ENCODE measurements at regions not wholly inside any gene's neighbourhood (a gene's known extent, or its start where the extent isn't known, plus 50 kb on each side); places are given as distances from the start of the nearest gene placed in this dataset.

- no peak for TF ChIP-seq CTCF (IDR thresholded peaks at IDR 0.05; ENCODE audit: insufficient read depth, low read length, poor library complexity, severe bottlenecking)
- peak; percentile 88 for DNase-seq (ENCODE audit: low read depth)
- no peak overlapping the region for H3K4me3 ChIP-seq (ENCODE audit: low read depth, low read length)
Measured at GRCh38 chr2:12534646-12535263, 182.0 kb upstream of the TRIB2 start.

GRCh38 chr2:12536976-12537375 lies 179.8 kb upstream of the TRIB2 start:
- TF ChIP-seq CTCF (IDR thresholded peaks at IDR 0.05; ENCODE audit: insufficient read depth, low read length, poor library complexity, severe bottlenecking), result no peak
- no peaks in the 10 kb centered on the region for H3K36me3 ChIP-seq (ENCODE audit: control insufficient read depth, insufficient read depth, low read length)

More at GRCh38 chr2:12534646-12535263, 182.0 kb upstream of the TRIB2 start:
- Histone ChIP-seq H3K27me3 (ENCODE audit: control insufficient read depth, insufficient read depth, low read length) (peaks cover 2% of the 10 kb centered on the region), H3K36me3 (ENCODE audit: control insufficient read depth, insufficient read depth, low read length) (no peaks in the 10 kb centered on the region)

GRCh38 chr2:12538138-12538694 lies 178.5 kb upstream of the TRIB2 start:
- no peak for TF ChIP-seq CTCF (IDR thresholded peaks at IDR 0.05; ENCODE audit: insufficient read depth, low read length, poor library complexity, severe bottlenecking)
- H3K4me3 ChIP-seq (ENCODE audit: low read depth, low read length), result no peak overlapping the region
- DNase-seq (ENCODE audit: low read depth), result no peak
- no peaks in the 10 kb centered on the region for H3K36me3 ChIP-seq (ENCODE audit: control insufficient read depth, insufficient read depth, low read length)
- peaks cover 2% of the 10 kb centered on the region for H3K27me3 ChIP-seq (ENCODE audit: control insufficient read depth, insufficient read depth, low read length)

More at GRCh38 chr2:12536976-12537375, 179.8 kb upstream of the TRIB2 start:
- H3K4me3 ChIP-seq (ENCODE audit: low read depth, low read length), result no peak overlapping the region
- no peak for DNase-seq (ENCODE audit: low read depth)
- peaks cover 2% of the 10 kb centered on the region for H3K27me3 ChIP-seq (ENCODE audit: control insufficient read depth, insufficient read depth, low read length)

GRCh38 chr2:12539336-12539735 lies 177.4 kb upstream of the TRIB2 start:
- Histone ChIP-seq H3K27me3 (ENCODE audit: control insufficient read depth, insufficient read depth, low read length) (peaks cover 2% of the 10 kb centered on the region), H3K4me3 (ENCODE audit: low read depth, low read length) (no peak overlapping the region), H3K36me3 (ENCODE audit: control insufficient read depth, insufficient read depth, low read length) (no peaks in the 10 kb centered on the region)
- no peak for DNase-seq (ENCODE audit: low read depth)
- no peak for TF ChIP-seq CTCF (IDR thresholded peaks at IDR 0.05; ENCODE audit: insufficient read depth, low read length, poor library complexity, severe bottlenecking)

- Histone ChIP-seq H3K4me3 (ENCODE audit: low read depth, low read length) (no peak overlapping the region), H3K27me3 (ENCODE audit: control insufficient read depth, insufficient read depth, low read length) (peaks cover 2% of the 10 kb centered on the region), H3K36me3 (ENCODE audit: control insufficient read depth, insufficient read depth, low read length) (no peaks in the 10 kb centered on the region)
- no peak for TF ChIP-seq CTCF (IDR thresholded peaks at IDR 0.05; ENCODE audit: insufficient read depth, low read length, poor library complexity, severe bottlenecking)
- no peak for DNase-seq (ENCODE audit: low read depth)
Measured at GRCh38 chr2:12539776-12540562, 176.8 kb upstream of the TRIB2 start.
